ENCODE measurements at regions not wholly inside any gene's neighbourhood (a gene's known extent, or its start where the extent isn't known, plus 50 kb on each side); places are given as distances from the start of the nearest gene placed in this dataset.

DNA sequence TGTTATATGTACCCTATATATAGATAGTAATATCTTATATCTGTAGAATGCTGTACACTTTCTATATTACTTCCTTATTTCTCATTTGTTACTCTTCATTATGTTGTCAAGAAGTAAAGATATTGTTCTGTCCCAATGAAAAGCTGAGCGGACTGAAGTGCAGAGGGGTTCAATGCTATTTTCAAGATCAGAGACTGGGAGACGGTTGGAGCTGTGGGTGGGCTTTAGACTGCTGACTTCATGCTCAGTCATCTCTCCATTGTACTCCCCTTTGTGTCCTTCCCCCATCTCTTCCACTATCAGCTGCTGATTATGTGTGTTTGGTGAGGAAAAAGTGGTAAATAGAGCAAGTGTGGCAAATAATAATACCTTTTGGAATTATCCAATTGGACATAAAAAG, 532.3 kb upstream of the ZNF608 start:
- no peak for DNase-seq (ENCODE audit: low read depth)
- no peak overlapping the region for H3K4me3 ChIP-seq (ENCODE audit: low read depth, low read length)
- TF ChIP-seq, protein P1, sequence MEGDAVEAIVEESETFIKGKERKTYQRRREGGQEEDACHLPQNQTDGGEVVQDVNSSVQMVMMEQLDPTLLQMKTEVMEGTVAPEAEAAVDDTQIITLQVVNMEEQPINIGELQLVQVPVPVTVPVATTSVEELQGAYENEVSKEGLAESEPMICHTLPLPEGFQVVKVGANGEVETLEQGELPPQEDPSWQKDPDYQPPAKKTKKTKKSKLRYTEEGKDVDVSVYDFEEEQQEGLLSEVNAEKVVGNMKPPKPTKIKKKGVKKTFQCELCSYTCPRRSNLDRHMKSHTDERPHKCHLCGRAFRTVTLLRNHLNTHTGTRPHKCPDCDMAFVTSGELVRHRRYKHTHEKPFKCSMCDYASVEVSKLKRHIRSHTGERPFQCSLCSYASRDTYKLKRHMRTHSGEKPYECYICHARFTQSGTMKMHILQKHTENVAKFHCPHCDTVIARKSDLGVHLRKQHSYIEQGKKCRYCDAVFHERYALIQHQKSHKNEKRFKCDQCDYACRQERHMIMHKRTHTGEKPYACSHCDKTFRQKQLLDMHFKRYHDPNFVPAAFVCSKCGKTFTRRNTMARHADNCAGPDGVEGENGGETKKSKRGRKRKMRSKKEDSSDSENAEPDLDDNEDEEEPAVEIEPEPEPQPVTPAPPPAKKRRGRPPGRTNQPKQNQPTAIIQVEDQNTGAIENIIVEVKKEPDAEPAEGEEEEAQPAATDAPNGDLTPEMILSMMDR (IDR thresholded peaks at IDR 0.05; ENCODE audit: insufficient read depth, low read length), result no peak

DNA sequence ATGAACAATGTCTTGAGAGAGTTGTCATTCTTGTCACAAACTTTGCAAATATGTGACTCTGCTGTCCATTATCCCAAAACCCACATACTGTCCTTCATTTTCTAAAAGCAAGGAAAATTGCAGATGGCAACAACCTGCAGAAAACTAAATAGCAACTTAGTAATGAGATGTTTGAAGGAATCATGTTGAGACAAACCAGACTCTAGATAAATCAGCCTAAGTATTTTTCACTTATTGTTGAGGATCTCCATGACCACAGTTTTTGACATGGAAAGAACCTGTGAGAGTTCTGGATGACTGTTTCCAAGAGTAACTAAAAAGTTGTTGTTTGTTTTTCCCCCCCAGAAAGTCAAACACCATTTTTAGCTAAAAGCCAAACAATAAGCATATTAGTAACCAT, 535.2 kb upstream of the ZNF608 start:
- TF ChIP-seq, protein P1 (IDR thresholded peaks at IDR 0.05; ENCODE audit: insufficient read depth, low read length), result no peak
- DNase-seq (ENCODE audit: low read depth), result no peak
- H3K4me3 ChIP-seq (ENCODE audit: low read depth, low read length), result no peak overlapping the region

DNA sequence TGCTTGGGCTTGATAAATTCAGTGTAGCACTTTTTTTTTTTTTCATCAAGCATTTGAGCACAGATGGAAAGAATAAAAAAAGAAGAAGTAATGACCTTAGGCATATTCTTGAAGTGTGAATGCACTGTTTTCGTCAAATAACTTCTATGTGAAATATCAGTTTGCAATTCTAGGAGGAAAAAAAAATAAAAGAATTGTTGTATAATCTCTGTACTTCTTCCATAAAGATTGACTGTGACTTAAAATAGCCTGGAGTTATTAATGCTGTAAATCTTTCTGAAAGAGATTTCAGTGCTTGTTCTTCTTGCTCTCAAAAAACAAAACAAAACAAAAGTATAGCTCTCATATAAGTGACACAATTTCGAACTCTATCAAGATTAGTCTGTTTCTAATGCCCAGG, 536.9 kb upstream of the ZNF608 start:
- H3K4me3 ChIP-seq (ENCODE audit: low read depth, low read length), result no peak overlapping the region
- DNase-seq (ENCODE audit: low read depth), result no peak
- TF ChIP-seq, protein P1 (IDR thresholded peaks at IDR 0.05; ENCODE audit: insufficient read depth, low read length), result no peak

DNA sequence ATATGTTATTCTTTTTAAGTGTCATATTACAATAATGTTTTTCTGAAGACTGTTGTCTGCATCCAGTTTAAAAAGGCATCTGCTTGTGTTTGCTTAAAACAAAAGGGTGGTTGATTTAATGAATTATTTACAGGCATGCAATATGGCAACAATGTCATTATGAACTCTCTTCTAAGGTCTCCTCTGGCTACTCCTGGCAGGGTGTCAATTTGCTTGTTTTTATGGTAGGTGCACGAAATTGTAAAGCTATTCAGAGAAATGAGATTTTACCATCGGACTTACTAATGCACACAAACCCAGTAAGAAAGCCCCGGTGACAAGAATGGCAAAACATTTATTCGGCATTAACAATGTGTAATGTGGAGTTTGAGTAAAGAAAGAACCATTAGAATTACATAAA, 539.8 kb upstream of the ZNF608 start:
- no peak for DNase-seq (ENCODE audit: low read depth)
- TF ChIP-seq, protein P1 (IDR thresholded peaks at IDR 0.05; ENCODE audit: insufficient read depth, low read length), result no peak
- H3K4me3 ChIP-seq (ENCODE audit: low read depth, low read length), result no peak overlapping the region

DNA sequence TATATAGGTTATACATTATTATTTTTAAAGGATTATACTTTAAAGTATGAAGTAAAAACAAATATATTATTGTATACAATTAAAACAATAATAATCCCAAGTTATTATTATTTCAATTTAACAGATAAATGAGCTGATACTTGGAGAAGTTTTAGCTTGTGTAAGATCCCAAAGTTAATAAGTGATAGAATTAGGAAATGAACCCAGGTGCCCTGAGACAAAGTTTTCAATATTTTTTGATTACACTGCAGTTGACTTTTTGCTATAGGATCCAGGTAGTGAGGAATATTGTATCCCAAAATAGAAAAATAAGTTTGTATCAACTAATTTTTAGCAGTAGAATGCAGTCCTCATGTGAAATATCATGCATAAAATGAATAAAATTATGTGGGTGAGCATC, 543.2 kb upstream of the ZNF608 start:
- DNase-seq (ENCODE audit: low read depth), result no peak
- TF ChIP-seq, protein P1 (IDR thresholded peaks at IDR 0.05; ENCODE audit: insufficient read depth, low read length), result no peak
- H3K4me3 ChIP-seq (ENCODE audit: low read depth, low read length), result no peak overlapping the region

DNA sequence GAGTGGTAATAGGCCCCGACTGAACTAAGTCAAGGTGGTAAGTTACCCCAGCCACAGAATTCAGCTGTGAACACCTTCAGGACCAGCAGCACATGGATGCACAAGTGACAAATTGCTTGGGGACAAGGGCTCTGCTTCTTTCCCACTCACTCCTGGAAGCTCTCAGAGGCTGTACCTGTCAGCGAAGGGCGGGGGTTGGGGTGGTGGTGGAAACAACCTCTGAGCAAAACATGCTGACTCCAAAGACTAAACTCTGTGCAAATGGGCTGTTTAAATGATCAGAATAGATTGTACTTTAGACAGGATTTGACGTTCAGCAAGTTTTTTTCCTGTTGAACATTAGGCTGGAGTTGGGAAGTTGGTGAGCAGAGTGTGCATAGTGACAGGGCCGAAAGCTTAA, 544.5 kb upstream of the ZNF608 start:
- DNase-seq (ENCODE audit: low read depth), result no peak
- TF ChIP-seq, protein P1 (IDR thresholded peaks at IDR 0.05; ENCODE audit: insufficient read depth, low read length), result no peak
- no peak overlapping the region for H3K4me3 ChIP-seq (ENCODE audit: low read depth, low read length)

DNA sequence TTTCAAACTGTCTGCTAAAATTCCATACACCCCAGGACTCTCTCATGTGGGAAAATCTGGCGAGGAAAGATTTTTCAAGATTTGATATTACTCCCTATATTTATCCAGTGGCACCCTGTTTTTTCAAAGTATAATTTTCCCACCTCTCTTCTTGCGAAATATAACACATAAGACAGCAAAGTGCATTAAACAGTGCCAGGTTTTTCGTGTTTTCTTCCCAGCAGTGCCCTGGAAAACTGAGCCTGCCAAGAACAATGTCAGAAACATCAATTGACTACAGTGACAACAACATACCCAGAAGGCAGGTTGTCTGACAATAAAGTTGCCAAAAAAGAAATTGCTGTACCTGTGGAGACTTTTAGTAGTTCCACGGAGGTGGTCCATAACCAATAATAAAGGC, 545.0 kb upstream of the ZNF608 start:
- TF ChIP-seq, protein P1 (IDR thresholded peaks at IDR 0.05; ENCODE audit: insufficient read depth, low read length), result no peak
- no peak for DNase-seq (ENCODE audit: low read depth)

More for the DNA sequence above, 545.0 kb upstream of the ZNF608 start:
- no peak overlapping the region for H3K4me3 ChIP-seq (ENCODE audit: low read depth, low read length)
